ENCODE measurements at regions not wholly inside any gene's neighbourhood (a gene's known extent, or its start where the extent isn't known, plus 50 kb on each side); places are given as distances from the start of the nearest gene placed in this dataset.

- WGBS (ENCODE audit: insufficient coverage, low coverage, missing lambda C conversion rate): 0% methylated on average over 3 of the region's 3 CpGs
- Histone ChIP-seq H4K20me1 (replicated peaks; ENCODE audit: control insufficient read depth, insufficient read depth, low read length) (no peaks in the 10 kb centered on the region), H3K9ac (ENCODE audit: insufficient read depth in 1 of 2, low read depth in 2 of 2, low read length in 2 of 2) (no peak overlapping the region), H3K79me2 (ENCODE audit: control insufficient read depth, insufficient read depth, low read length) (no peaks in the 10 kb centered on the region), H3K4me2 (ENCODE audit: insufficient read depth, low read length) (no peak overlapping the region), H2AFZ (ENCODE audit: low read depth, low read length) (no peak overlapping the region), H3K4me3 (no peak overlapping the region), H3K4me1 (replicated peaks in 1 of 2; ENCODE audit: control insufficient read depth in 2 of 2, insufficient read depth in 2 of 2, low read length in 2 of 2) (no peaks in the 10 kb centered on the region), H3K27me3 (ENCODE audit: control insufficient read depth in 2 of 2, insufficient read depth in 2 of 2, low read length in 2 of 2) (no peaks in the 10 kb centered on the region), H3K9me3 (replicated peaks; ENCODE audit: control insufficient read depth, insufficient read depth, low read depth, low read length) (no peaks in the 10 kb centered on the region), H3K9me1 (ENCODE audit: control insufficient read depth, insufficient read depth, low read length) (no peaks in the 10 kb centered on the region), H3K27ac (ENCODE audit: extremely low read depth, low read depth, low read length) (no peak overlapping the region), H3K36me3 (ENCODE audit: control insufficient read depth, insufficient read depth, low read length) (no peaks in the 10 kb centered on the region)
- no TSS peak for BruUV-seq (replicated peaks)
- in situ Hi-C loops (cut with MboI) (no loop called here), intact Hi-C loops (cut with micrococcal nuclease) (no loop called here)
- ATAC-seq (no peak), DNase-seq (ENCODE audit: extremely low read depth in 1 of 4, low spot score in 3 of 4) (no peak), FAIRE-seq (no peak)
- POLR2A ChIA-PET: no interaction called here
- CTCF ChIA-PET (ENCODE audit: low intra/inter-chr PET ratio): no interaction called here
- TF ChIP-seq NFE2 (IDR thresholded peaks at IDR 0.05; ENCODE audit: low read depth): no peak
- TF ChIP-seq E2F1 (CRISPR knock-in tag; IDR thresholded peaks at IDR 0.05): no peak
- TF ChIP-seq HLTF (IDR thresholded peaks at IDR 0.05): no peak
- TF ChIP-seq, protein P1, sequence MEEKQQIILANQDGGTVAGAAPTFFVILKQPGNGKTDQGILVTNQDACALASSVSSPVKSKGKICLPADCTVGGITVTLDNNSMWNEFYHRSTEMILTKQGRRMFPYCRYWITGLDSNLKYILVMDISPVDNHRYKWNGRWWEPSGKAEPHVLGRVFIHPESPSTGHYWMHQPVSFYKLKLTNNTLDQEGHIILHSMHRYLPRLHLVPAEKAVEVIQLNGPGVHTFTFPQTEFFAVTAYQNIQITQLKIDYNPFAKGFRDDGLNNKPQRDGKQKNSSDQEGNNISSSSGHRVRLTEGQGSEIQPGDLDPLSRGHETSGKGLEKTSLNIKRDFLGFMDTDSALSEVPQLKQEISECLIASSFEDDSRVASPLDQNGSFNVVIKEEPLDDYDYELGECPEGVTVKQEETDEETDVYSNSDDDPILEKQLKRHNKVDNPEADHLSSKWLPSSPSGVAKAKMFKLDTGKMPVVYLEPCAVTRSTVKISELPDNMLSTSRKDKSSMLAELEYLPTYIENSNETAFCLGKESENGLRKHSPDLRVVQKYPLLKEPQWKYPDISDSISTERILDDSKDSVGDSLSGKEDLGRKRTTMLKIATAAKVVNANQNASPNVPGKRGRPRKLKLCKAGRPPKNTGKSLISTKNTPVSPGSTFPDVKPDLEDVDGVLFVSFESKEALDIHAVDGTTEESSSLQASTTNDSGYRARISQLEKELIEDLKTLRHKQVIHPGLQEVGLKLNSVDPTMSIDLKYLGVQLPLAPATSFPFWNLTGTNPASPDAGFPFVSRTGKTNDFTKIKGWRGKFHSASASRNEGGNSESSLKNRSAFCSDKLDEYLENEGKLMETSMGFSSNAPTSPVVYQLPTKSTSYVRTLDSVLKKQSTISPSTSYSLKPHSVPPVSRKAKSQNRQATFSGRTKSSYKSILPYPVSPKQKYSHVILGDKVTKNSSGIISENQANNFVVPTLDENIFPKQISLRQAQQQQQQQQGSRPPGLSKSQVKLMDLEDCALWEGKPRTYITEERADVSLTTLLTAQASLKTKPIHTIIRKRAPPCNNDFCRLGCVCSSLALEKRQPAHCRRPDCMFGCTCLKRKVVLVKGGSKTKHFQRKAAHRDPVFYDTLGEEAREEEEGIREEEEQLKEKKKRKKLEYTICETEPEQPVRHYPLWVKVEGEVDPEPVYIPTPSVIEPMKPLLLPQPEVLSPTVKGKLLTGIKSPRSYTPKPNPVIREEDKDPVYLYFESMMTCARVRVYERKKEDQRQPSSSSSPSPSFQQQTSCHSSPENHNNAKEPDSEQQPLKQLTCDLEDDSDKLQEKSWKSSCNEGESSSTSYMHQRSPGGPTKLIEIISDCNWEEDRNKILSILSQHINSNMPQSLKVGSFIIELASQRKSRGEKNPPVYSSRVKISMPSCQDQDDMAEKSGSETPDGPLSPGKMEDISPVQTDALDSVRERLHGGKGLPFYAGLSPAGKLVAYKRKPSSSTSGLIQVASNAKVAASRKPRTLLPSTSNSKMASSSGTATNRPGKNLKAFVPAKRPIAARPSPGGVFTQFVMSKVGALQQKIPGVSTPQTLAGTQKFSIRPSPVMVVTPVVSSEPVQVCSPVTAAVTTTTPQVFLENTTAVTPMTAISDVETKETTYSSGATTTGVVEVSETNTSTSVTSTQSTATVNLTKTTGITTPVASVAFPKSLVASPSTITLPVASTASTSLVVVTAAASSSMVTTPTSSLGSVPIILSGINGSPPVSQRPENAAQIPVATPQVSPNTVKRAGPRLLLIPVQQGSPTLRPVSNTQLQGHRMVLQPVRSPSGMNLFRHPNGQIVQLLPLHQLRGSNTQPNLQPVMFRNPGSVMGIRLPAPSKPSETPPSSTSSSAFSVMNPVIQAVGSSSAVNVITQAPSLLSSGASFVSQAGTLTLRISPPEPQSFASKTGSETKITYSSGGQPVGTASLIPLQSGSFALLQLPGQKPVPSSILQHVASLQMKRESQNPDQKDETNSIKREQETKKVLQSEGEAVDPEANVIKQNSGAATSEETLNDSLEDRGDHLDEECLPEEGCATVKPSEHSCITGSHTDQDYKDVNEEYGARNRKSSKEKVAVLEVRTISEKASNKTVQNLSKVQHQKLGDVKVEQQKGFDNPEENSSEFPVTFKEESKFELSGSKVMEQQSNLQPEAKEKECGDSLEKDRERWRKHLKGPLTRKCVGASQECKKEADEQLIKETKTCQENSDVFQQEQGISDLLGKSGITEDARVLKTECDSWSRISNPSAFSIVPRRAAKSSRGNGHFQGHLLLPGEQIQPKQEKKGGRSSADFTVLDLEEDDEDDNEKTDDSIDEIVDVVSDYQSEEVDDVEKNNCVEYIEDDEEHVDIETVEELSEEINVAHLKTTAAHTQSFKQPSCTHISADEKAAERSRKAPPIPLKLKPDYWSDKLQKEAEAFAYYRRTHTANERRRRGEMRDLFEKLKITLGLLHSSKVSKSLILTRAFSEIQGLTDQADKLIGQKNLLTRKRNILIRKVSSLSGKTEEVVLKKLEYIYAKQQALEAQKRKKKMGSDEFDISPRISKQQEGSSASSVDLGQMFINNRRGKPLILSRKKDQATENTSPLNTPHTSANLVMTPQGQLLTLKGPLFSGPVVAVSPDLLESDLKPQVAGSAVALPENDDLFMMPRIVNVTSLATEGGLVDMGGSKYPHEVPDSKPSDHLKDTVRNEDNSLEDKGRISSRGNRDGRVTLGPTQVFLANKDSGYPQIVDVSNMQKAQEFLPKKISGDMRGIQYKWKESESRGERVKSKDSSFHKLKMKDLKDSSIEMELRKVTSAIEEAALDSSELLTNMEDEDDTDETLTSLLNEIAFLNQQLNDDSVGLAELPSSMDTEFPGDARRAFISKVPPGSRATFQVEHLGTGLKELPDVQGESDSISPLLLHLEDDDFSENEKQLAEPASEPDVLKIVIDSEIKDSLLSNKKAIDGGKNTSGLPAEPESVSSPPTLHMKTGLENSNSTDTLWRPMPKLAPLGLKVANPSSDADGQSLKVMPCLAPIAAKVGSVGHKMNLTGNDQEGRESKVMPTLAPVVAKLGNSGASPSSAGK (IDR thresholded peaks at IDR 0.05): no peak
- no peak for TF ChIP-seq PHB (CRISPR knock-in tag; IDR thresholded peaks at IDR 0.05)
- no peak for TF ChIP-seq SP2 (IDR thresholded peaks at IDR 0.05; ENCODE audit: extremely low read depth, low read depth, low read length, poor library complexity, severe bottlenecking)
- no peak for TF ChIP-seq TSC22D4 (tag; IDR thresholded peaks at IDR 0.05)
- TF ChIP-seq SIRT6 (IDR thresholded peaks at IDR 0.05; ENCODE audit: low read depth, low read length): no peak
These were observed 995.4 kb downstream of the TUSC7 start for GRCh38 chr3:117705011-117705410.

All from K562 (cell line).